ENCODE measurements at regions not wholly inside any gene's neighbourhood (a gene's known extent, or its start where the extent isn't known, plus 50 kb on each side); places are given as distances from the start of the nearest gene placed in this dataset.

DNA sequence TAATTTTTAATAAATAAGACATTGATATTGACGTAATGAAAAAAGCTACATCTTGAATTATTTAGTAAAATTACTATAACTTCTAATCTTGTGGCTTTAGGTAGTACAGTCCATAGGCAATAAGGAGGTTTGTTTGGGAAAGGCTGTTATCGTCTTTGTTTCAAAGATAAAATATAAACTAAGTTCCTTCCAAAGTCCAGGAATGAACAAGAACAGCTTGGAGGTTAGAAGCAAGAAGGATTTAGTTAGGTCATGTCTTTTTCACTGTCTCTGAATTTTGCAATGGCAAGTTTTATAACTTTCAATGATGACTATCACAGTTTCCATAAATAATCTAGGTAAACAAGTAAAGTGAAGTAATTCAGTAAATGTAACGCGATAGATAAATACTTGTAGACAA is 106.9 kb upstream of the OLFM3 start:
- no peak overlapping the region for H2BK5ac ChIP-seq (ENCODE audit: low read depth, low read length, poor library complexity, severe bottlenecking)
- H4K20me1 ChIP-seq (ENCODE audit: insufficient read depth, low read length) = no peaks in the 10 kb centered on the region
- no CpG with 5 or more reads among the region's 4 CpGs for WGBS, 2 experiments (ENCODE audit: extremely low coverage in 2 of 2, insufficient read length in 1 of 2)
- no peaks in the 10 kb centered on the region for H3K9me1 ChIP-seq (ENCODE audit: insufficient read depth, low read length)
- ChIA-PET CTCF (no interaction called here), POLR2A (ENCODE audit: unreplicated experiment) (no interaction called here)
- H3K4me3 ChIP-seq (ENCODE audit: insufficient read depth, low read depth, low read length) = no peak overlapping the region
- H3K23ac ChIP-seq (ENCODE audit: low read depth, low read length) = no peak overlapping the region
- no peak overlapping the region for H3K14ac ChIP-seq (replicated peaks; ENCODE audit: low read depth, low read length)
- H2BK20ac ChIP-seq (ENCODE audit: low read depth, low read length) = no peak overlapping the region
- ATAC-seq (ENCODE audit: low read depth) (no peak), DNase-seq (no peak)
- no peak overlapping the region for H2AK5ac ChIP-seq (ENCODE audit: low read depth, low read length)
- no peaks in the 10 kb centered on the region for H3K27me3 ChIP-seq (ENCODE audit: control insufficient read depth, insufficient read depth, low read length)
- intact Hi-C loops (cut with micrococcal nuclease) = no loop called here
- H3K4me1 ChIP-seq (ENCODE audit: control insufficient read depth, insufficient read depth, low read length) = no peaks in the 10 kb centered on the region
- no peak overlapping the region for H2BK120ac ChIP-seq (ENCODE audit: low read depth, low read length)
- no peak overlapping the region for H4K91ac ChIP-seq (ENCODE audit: insufficient read depth, low read depth, low read length)
- no peaks in the 10 kb centered on the region for H3K79me1 ChIP-seq (ENCODE audit: low read depth in 1 of 2, low read length in 2 of 2)
- no peak overlapping the region for H3K4ac ChIP-seq (ENCODE audit: low read depth, low read length)
- TF ChIP-seq SMC3 (IDR thresholded peaks at IDR 0.05; ENCODE audit: low read depth, low read length) (no peak), RAD21 (IDR thresholded peaks at IDR 0.05; ENCODE audit: low read length) (no peak), MAZ (IDR thresholded peaks at IDR 0.05; ENCODE audit: borderline replicate concordance, low read depth, low read length) (no peak), RFX5 (IDR thresholded peaks at IDR 0.05; ENCODE audit: low read depth, low read length) (no peak)
- no peak overlapping the region for H2AFZ ChIP-seq (replicated peaks; ENCODE audit: low read length, poor library complexity)
- peaks cover 2% of the 10 kb centered on the region; the same call in 1 of the 2 replicates for H3K9me3 ChIP-seq (ENCODE audit: control insufficient read depth, insufficient read depth, low read length)
- H4K5ac ChIP-seq (ENCODE audit: low read depth, low read length) = no peak overlapping the region
- dilution Hi-C loops (cut with HindIII; ENCODE audit: low sequenced_read_pairs, unreplicated experiment) = no loop called here
- H3K56ac ChIP-seq (ENCODE audit: extremely low read depth, insufficient read depth, low read length) = no peak overlapping the region
- no peak overlapping the region for H3K27ac ChIP-seq (ENCODE audit: insufficient read depth, low read length)
- no peak overlapping the region for H3K4me2 ChIP-seq (ENCODE audit: low read depth, low read length)
- H4K8ac ChIP-seq (ENCODE audit: low read depth in 2 of 2, low read length in 2 of 2) = no peak overlapping the region
- no peak overlapping the region for H3K18ac ChIP-seq (ENCODE audit: low read depth, low read length)
- no peaks in the 10 kb centered on the region for H3K36me3 ChIP-seq (ENCODE audit: control insufficient read depth, insufficient read depth, low read length)
- no peak overlapping the region for H2BK15ac ChIP-seq (ENCODE audit: low read depth, low read length)
- no peak overlapping the region for H3K9ac ChIP-seq (ENCODE audit: low read depth, low read length)
- BruUV-seq (replicated peaks) = no TSS peak
- in situ Hi-C loops (cut with MboI; ENCODE audit: low sequenced_read_pairs) = no loop called here
- no peak overlapping the region for H2AK9ac ChIP-seq (replicated peaks; ENCODE audit: low read depth, low read length, poor library complexity)
